ENCODE measurements at regions not wholly inside any gene's neighbourhood (a gene's known extent, or its start where the extent isn't known, plus 50 kb on each side); places are given as distances from the start of the nearest gene placed in this dataset.

DNA sequence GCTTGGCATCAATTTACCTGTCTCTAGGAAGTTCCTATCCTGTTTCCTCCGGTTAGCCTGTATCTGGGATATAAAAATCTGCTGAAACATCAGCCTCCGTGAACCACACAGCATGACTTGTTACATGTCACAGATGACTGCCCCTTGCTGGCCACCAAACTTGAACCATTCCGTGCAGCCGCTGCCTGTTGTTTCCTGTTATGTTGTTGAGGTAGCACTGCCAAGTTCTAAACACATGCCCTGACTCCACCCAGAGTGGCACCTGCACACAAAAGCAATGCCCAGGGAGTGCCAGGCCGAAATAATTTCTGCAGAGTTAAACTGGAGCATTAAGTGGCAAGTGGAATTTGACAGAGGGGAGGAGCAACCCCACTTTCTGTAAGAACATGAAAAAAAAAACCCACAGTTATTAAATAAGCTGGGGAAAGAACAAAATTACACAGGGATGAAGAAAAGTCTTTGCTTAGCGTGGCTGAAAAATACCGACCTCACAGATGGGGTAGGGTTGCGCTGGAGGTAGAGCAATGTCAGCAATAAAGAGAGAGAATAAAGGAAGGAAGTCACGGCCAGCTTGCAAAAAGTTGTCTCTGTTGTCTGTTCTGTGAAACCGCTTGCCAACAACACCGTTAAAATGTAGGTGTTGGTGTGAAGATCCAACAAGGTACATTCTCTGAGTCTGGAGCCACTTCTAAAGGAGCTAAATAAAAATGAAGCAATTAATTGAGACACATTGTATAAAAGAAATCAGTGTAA lies 174.6 kb upstream of the CDH13 start:
- FAIRE-seq (no peak), DNase-seq (ENCODE audit: insufficient read length, low spot score) (no peak)
- TF ChIP-seq, protein P1, sequence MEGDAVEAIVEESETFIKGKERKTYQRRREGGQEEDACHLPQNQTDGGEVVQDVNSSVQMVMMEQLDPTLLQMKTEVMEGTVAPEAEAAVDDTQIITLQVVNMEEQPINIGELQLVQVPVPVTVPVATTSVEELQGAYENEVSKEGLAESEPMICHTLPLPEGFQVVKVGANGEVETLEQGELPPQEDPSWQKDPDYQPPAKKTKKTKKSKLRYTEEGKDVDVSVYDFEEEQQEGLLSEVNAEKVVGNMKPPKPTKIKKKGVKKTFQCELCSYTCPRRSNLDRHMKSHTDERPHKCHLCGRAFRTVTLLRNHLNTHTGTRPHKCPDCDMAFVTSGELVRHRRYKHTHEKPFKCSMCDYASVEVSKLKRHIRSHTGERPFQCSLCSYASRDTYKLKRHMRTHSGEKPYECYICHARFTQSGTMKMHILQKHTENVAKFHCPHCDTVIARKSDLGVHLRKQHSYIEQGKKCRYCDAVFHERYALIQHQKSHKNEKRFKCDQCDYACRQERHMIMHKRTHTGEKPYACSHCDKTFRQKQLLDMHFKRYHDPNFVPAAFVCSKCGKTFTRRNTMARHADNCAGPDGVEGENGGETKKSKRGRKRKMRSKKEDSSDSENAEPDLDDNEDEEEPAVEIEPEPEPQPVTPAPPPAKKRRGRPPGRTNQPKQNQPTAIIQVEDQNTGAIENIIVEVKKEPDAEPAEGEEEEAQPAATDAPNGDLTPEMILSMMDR (IDR thresholded peaks at IDR 0.05; ENCODE audit: insufficient read depth, missing control alignments): no peak

GRCh38 chr16:82451449-82451848 lies 175.3 kb upstream of the CDH13 start:
- FAIRE-seq (no peak), DNase-seq (ENCODE audit: insufficient read length, low spot score) (no peak)
- TF ChIP-seq, protein P1 (IDR thresholded peaks at IDR 0.05; ENCODE audit: insufficient read depth, missing control alignments): no peak

DNA sequence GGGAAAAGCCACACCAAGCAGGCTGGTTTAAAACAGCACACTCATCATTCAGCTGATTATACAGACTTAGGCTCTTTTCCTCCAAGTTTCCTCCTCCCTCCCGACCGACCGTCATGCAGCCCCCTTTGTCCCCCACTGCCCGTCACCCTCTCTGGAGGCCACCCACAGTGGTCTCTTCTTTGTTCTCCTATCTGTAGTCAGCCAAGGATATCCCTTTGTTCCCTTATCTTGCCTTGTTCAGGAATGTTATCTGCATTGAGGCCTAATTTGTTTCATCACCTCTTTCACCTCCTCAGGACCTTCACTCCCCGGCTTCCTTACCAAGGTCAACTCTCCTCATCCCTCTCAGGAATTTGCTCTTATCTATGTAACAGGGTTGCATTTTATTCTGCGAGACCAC lies 186.4 kb upstream of the CDH13 start:
- TF ChIP-seq, protein P1 (IDR thresholded peaks at IDR 0.05; ENCODE audit: insufficient read depth, missing control alignments): no peak
- DNase-seq (ENCODE audit: insufficient read length, low spot score): no peak
- FAIRE-seq: no peak

- DNase-seq (ENCODE audit: insufficient read length, low spot score) (no peak), FAIRE-seq (no peak)
- TF ChIP-seq, protein P1 (IDR thresholded peaks at IDR 0.05; ENCODE audit: insufficient read depth, missing control alignments): peak; percentile 5
These were observed 187.0 kb upstream of the CDH13 start for GRCh38 chr16:82439678-82440293.

- no peak for DNase-seq (ENCODE audit: insufficient read length, low spot score)
- TF ChIP-seq, protein P1 (IDR thresholded peaks at IDR 0.05; ENCODE audit: insufficient read depth, missing control alignments): no peak
- no peak for FAIRE-seq
These were observed 193.7 kb upstream of the CDH13 start for GRCh38 chr16:82433042-82433441.

DNA sequence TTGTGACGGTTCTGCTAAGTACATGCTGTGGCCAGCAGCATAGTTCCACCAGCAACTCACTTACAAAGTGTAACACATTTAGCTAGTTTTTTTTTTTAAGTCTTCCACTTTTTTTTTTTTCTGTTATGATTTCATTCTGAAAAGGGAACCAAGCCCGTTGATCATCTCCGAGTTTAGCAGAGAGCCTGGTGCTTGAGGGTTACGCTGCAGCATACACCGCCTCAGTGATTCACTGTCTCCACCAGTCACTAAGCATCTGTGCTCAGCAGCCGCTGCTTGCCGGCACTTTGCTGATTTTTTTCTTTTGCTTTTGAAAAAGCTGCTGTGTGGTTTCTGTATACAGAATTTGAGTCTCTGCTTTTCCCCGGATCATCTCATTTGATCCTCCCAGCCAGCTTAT lies 194.5 kb upstream of the CDH13 start:
- FAIRE-seq: no peak
- no peak for DNase-seq (ENCODE audit: insufficient read length, low spot score)
- TF ChIP-seq, protein P1 (IDR thresholded peaks at IDR 0.05; ENCODE audit: insufficient read depth, missing control alignments): no peak

DNA sequence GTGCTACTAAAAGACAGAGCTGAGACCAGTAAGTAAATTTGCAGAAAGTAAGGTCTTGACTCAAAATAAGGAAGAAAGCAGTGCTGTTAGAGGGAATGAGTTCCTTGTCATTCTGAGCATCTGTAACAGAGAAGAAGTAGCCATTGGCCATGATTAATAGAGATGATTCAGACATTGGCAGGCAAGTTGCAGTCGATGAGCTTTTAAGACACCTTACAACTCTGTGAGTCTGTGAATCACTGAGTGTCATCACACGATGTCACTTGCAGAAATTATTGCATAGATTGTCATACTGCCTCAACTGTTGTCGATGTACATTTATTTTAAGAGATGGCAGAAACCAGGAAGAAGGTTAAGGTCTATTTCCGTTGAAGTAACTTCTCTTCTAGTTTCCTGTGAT lies 201.1 kb upstream of the CDH13 start:
- TF ChIP-seq, protein P1 (IDR thresholded peaks at IDR 0.05; ENCODE audit: insufficient read depth, missing control alignments): no peak
- no peak for DNase-seq (ENCODE audit: insufficient read length, low spot score)
- no peak for FAIRE-seq
